Fibroblast of mammary gland (primary cell): ENCODE measurements at regions not wholly inside any gene's neighbourhood (a gene's known extent, or its start where the extent isn't known, plus 50 kb on each side); places are given as distances from the start of the nearest gene placed in this dataset.

ENCODE experiments used
- DNase-seq: peaks from one replicate; pipeline ENCODE4 v3.0.0-alpha.2; 2010; ENCODE audit warnings: low read depth
- H3K4me3 ChIP-seq: 2 replicates; pipeline ENCODE4 v1.5.1; 2011; ENCODE audit warnings: low read depth, mild to moderate bottlenecking, low read length, moderate library complexity; ENCODE audit not compliant: control insufficient read depth
- CTCF ChIP-seq: conservative IDR thresholded peaks from 2 replicates; pipeline ENCODE4 v1.5.1; 2011; ENCODE audit warnings: low read depth, low read length, inconsistent platforms; ENCODE audit not compliant: control insufficient read depth, insufficient read depth

- no peak for DNase-seq
- no peak for TF ChIP-seq CTCF
- no peak overlapping the region for H3K4me3 ChIP-seq
These were observed 907.0 kb downstream of the KCNJ18 start for GRCh38 chr17:22599322-22599721.

- DNase-seq, result peak; percentile 19
- H3K4me3 ChIP-seq, result no peak overlapping the region
- TF ChIP-seq CTCF, result peak; percentile 27
These were observed 908.4 kb downstream of the KCNJ18 start for GRCh38 chr17:22600644-22601298.
